Endothelial cell (in vitro differentiated cells): ENCODE measurements at regions not wholly inside any gene's neighbourhood (a gene's known extent, or its start where the extent isn't known, plus 50 kb on each side); places are given as distances from the start of the nearest gene placed in this dataset.

Experiments
- DNase-seq: peaks from one replicate; pipeline ENCODE4 v3.0.0; 2021; ENCODE audit warnings: low spot score
- H3K27ac Mint-ChIP-seq: one replicate; pipeline ENCODE4 v1.8.0; 2021; ENCODE audit warnings: mixed read lengths, inconsistent platforms; ENCODE audit not compliant: unreplicated experiment
- H3K27me3 Mint-ChIP-seq: one replicate; pipeline ENCODE4 v1.8.0; 2021; ENCODE audit warnings: mild to moderate bottlenecking, moderate library complexity, mixed read lengths, inconsistent platforms; ENCODE audit not compliant: unreplicated experiment
- H3K36me3 Mint-ChIP-seq: one replicate; pipeline ENCODE4 v1.8.0; 2021; ENCODE audit warnings: mild to moderate bottlenecking, low read depth, mixed read lengths, inconsistent platforms; ENCODE audit not compliant: unreplicated experiment
- H3K4me1 Mint-ChIP-seq: one replicate; pipeline ENCODE4 v1.8.0; 2021; ENCODE audit warnings: mild to moderate bottlenecking, mixed read lengths, inconsistent platforms; ENCODE audit not compliant: unreplicated experiment
- H3K4me3 Mint-ChIP-seq: one replicate; pipeline ENCODE4 v1.8.0; 2021; ENCODE audit warnings: mild to moderate bottlenecking, mixed read lengths, inconsistent platforms; ENCODE audit not compliant: unreplicated experiment
- H3K9me3 Mint-ChIP-seq: one replicate; pipeline ENCODE4 v1.8.0; 2021; ENCODE audit warnings: mixed read lengths, inconsistent platforms; ENCODE audit not compliant: unreplicated experiment
- CTCF ChIP-seq: fragments of 200-600 bp; sonication (generic); IDR thresholded peaks from one replicate; pipeline ENCODE4 v1.5.0; 2021; ENCODE audit warnings: antibody characterized with exemption; ENCODE audit not compliant: unreplicated experiment

- TF ChIP-seq CTCF = no peak
- Mint-ChIP-seq H3K9me3 (peaks cover 4% of the 10 kb centered on the region), H3K27ac (no peak overlapping the region), H3K27me3 (peaks cover 3% of the 10 kb centered on the region), H3K36me3 (no peaks in the 10 kb centered on the region), H3K4me3 (no peak overlapping the region), H3K4me1 (no peaks in the 10 kb centered on the region)
- no peak for DNase-seq
Measured at GRCh38 chr6:170082531-170083187, 208.2 kb downstream of the DLL1 start.

- Mint-ChIP-seq H3K4me1 (no peaks in the 10 kb centered on the region), H3K4me3 (no peak overlapping the region), H3K36me3 (no peaks in the 10 kb centered on the region), H3K9me3 (peaks cover 4% of the 10 kb centered on the region), H3K27ac (no peak overlapping the region), H3K27me3 (peaks cover 3% of the 10 kb centered on the region)
- no peak for DNase-seq
- no peak for TF ChIP-seq CTCF
Measured at GRCh38 chr6:170082067-170082466, 208.8 kb downstream of the DLL1 start.

GRCh38 chr6:170081556-170081955 is 209.3 kb downstream of the DLL1 start:
- TF ChIP-seq CTCF = no peak
- H3K36me3 Mint-ChIP-seq = no peaks in the 10 kb centered on the region
- no peaks in the 10 kb centered on the region for H3K4me1 Mint-ChIP-seq
- H3K27ac Mint-ChIP-seq = no peak overlapping the region
- peaks cover 3% of the 10 kb centered on the region for H3K27me3 Mint-ChIP-seq
- H3K9me3 Mint-ChIP-seq = peaks cover 4% of the 10 kb centered on the region
- no peak for DNase-seq
- no peak overlapping the region for H3K4me3 Mint-ChIP-seq

GRCh38 chr6:170080828-170081371 is 210.0 kb downstream of the DLL1 start:
- no peak overlapping the region for H3K4me3 Mint-ChIP-seq
- DNase-seq = peak; percentile 2

More at GRCh38 chr6:170080828-170081371, 210.0 kb downstream of the DLL1 start:
- H3K36me3 Mint-ChIP-seq = no peaks in the 10 kb centered on the region
- no peak overlapping the region for H3K27ac Mint-ChIP-seq
- H3K9me3 Mint-ChIP-seq = peaks cover 4% of the 10 kb centered on the region
- no peak for TF ChIP-seq CTCF
- H3K4me1 Mint-ChIP-seq = no peaks in the 10 kb centered on the region
- peaks cover 2% of the 10 kb centered on the region for H3K27me3 Mint-ChIP-seq
